Activated naive CD8-positive, alpha-beta T cell treated with anti-CD3 and anti-CD28 coated beads for 36 hours (primary cell): ENCODE measurements at regions not wholly inside any gene's neighbourhood (a gene's known extent, or its start where the extent isn't known, plus 50 kb on each side); places are given as distances from the start of the nearest gene placed in this dataset.
"Not testable (repeated sequence)": the region's sequence is repeated elsewhere in the genome, so short reads cannot be mapped to it uniquely, and the experiment has no call there.

Experiments
- DNase-seq: peaks from one replicate; pipeline ENCODE4 v3.0.0; 2021
- H3K27ac Mint-ChIP-seq: one replicate; pipeline ENCODE4 v1.8.0; 2022; ENCODE audit warnings: mild to moderate bottlenecking, moderate library complexity, mixed read lengths
- H3K27me3 Mint-ChIP-seq: one replicate; pipeline ENCODE4 v1.8.0; 2022; ENCODE audit warnings: mild to moderate bottlenecking, mixed read lengths
- H3K36me3 Mint-ChIP-seq: one replicate; pipeline ENCODE4 v1.8.0; 2021; ENCODE audit warnings: mild to moderate bottlenecking, mixed read lengths
- H3K4me1 Mint-ChIP-seq: one replicate; pipeline ENCODE4 v1.8.0; 2021; ENCODE audit warnings: mixed read lengths
- H3K4me3 Mint-ChIP-seq: one replicate; pipeline ENCODE4 v1.8.0; 2022; ENCODE audit warnings: mild to moderate bottlenecking, moderate library complexity, mixed read lengths
- H3K9me3 Mint-ChIP-seq: one replicate; pipeline ENCODE4 v1.8.0; 2022; ENCODE audit warnings: mixed read lengths

DNA sequence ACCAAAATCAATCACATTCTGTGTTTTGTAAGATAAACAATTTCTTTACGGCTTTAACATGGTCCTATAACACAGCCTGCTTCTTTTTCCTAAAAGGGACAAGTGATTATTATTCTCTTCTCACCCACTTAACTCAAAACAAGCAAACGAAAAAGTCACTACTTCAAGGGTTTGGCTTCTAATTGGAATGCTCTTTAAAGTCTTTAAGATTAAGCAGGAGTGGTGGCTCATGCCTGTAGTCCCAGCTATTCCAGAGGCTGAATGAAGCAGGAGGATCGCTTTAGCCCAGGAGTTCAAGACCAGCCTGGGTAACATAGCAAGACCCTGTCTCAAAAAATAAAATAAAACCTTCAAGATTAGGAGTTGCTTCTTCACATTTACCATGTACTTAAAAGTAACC is 66.6 kb upstream of the CNEP1R1 start:
- no peak for DNase-seq

DNA sequence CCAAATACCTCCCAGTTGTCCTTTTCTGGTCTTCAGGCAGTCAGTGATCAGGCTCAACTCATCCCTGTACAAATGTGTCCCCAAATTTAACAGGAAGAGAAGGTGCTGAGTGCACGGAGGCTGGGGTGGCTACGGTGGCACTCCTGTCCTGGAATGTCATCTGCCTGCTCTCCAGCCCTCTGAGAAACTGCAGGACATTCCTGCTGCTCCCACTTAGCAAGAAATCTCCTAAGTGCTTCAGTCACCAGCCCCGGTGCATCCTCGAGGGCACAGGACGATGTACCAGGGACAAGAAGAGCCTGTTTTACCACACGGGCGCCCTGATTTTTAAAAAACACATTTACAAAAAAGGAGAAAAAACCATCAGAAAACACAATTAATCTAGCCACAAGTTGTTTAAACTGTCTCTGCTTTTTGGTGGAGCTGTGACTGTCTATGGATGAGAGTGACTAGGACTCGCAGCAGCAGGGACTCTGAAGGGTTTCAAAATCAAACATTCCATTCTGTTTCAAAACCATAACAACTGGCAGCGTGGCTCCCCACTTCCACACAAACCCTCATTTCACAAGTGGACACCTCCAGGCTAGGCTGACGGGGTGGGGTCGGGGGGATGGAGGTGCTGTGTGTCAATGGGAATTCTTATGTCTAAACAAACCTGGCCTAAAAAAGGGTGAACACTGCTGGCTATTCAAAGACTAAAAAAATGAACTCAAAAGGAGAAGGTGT is 65.3 kb upstream of the CNEP1R1 start:
- no peaks in the 10 kb centered on the region for H3K9me3 Mint-ChIP-seq
- H3K4me3 Mint-ChIP-seq, result no peak overlapping the region
- peaks cover 3% of the 10 kb centered on the region for H3K4me1 Mint-ChIP-seq
- H3K27me3 Mint-ChIP-seq, result peaks cover 4% of the 10 kb centered on the region
- H3K36me3 Mint-ChIP-seq, result no peaks in the 10 kb centered on the region
- H3K27ac Mint-ChIP-seq, result no peak overlapping the region
- DNase-seq, result no peak

More for the DNA sequence above, 66.6 kb upstream of the CNEP1R1 start:
- Mint-ChIP-seq H3K27ac (no peak overlapping the region), H3K4me3 (no peak overlapping the region), H3K4me1 (peaks cover 3% of the 10 kb centered on the region), H3K9me3 (no peaks in the 10 kb centered on the region), H3K36me3 (no peaks in the 10 kb centered on the region), H3K27me3 (peaks cover 4% of the 10 kb centered on the region)

- no peaks in the 10 kb centered on the region for H3K36me3 Mint-ChIP-seq
- no peak overlapping the region for H3K27ac Mint-ChIP-seq
- no peak overlapping the region for H3K4me3 Mint-ChIP-seq
- peaks cover 3% of the 10 kb centered on the region for H3K4me1 Mint-ChIP-seq
- no peak for DNase-seq
- H3K9me3 Mint-ChIP-seq, result no peaks in the 10 kb centered on the region
- peaks cover 4% of the 10 kb centered on the region for H3K27me3 Mint-ChIP-seq
These were observed 63.9 kb upstream of the CNEP1R1 start for GRCh38 chr16:49961089-49961488.

- not testable (repeated sequence) for H3K36me3 Mint-ChIP-seq, H3K27me3 Mint-ChIP-seq, H3K4me3 Mint-ChIP-seq, H3K4me1 Mint-ChIP-seq, H3K27ac Mint-ChIP-seq, H3K9me3 Mint-ChIP-seq, DNase-seq
These were observed 62.5 kb upstream of the CNEP1R1 start for GRCh38 chr16:49962566-49962965.

DNA sequence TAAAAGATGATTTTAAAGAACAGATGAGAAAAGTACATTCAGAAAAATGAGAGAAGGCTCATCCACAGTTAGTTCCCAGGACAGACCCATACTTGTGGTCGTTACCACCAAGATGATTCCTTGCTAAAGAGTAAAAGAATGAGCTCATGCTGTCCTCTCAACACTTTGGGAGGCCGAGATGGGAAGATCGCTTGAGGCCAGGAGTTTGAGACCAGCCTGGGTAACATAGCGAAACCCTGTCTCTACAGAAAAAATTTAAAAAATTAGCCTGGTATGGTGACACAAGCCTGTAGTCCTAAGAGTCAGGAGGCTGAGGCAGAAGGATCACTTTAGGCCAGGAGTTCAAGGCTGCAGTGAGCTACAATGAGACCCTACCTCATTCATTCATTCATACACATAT is 60.7 kb upstream of the CNEP1R1 start:
- no peak for DNase-seq
- Mint-ChIP-seq H3K4me3 (no peak overlapping the region), H3K27me3 (peaks cover 19% of the 10 kb centered on the region), H3K9me3 (no peaks in the 10 kb centered on the region), H3K27ac (no peak overlapping the region), H3K4me1 (no peaks in the 10 kb centered on the region), H3K36me3 (no peaks in the 10 kb centered on the region)

DNA sequence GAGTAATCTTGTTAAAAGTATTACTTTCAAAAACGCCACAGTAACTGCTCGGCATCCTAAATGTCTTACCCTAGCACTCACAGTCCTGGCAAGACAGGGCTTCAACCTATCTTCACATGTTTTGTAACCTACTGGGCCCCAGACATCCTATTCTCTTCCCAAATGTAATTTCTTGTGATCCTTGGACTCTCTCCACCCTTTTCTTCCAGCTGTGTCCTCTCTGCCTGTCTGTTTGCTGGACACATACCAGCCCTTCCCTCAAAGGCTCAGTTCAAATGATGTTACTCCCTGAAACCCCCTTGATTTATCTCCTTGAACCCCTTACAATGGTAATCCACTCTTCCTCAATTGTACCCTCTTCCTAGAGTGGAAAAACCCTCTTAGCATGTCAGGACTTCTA is 60.1 kb upstream of the CNEP1R1 start:
- H3K27me3 Mint-ChIP-seq, result peaks cover 25% of the 10 kb centered on the region
- DNase-seq, result no peak
- no peaks in the 10 kb centered on the region for H3K9me3 Mint-ChIP-seq
- H3K4me3 Mint-ChIP-seq, result no peak overlapping the region
- no peaks in the 10 kb centered on the region for H3K36me3 Mint-ChIP-seq
- H3K4me1 Mint-ChIP-seq, result no peaks in the 10 kb centered on the region
- H3K27ac Mint-ChIP-seq, result no peak overlapping the region

DNA sequence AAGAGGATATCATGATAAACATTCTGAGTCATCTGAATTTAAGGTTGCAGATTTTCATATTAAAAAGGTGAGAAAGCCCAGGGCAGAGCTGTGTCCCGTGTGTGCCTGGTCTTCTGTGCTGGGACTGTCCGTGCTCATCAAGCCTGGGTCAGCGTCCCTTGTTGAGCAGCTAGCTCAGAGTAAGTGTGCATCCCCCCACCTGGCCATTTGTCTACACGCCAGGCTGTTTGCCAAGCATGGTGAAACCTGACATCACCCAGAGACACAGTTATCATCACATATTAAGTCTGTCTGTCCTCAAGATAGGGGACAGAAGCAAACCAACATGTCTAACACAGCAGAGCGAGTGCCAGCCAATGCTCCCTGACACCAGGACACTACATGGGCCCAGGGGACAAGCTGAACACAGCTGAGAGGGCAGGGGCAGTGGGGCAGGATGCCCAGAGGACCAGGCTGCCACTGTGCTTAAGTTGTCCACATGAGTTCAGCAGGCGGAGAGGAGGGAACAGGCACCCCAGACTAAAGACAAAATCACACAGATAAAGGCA is 57.9 kb upstream of the CNEP1R1 start:
- no peak for DNase-seq
- H3K27ac Mint-ChIP-seq, result no peak overlapping the region
- peaks cover 36% of the 10 kb centered on the region for H3K27me3 Mint-ChIP-seq
- H3K9me3 Mint-ChIP-seq, result no peaks in the 10 kb centered on the region
- H3K4me3 Mint-ChIP-seq, result no peak overlapping the region
- no peaks in the 10 kb centered on the region for H3K4me1 Mint-ChIP-seq
- H3K36me3 Mint-ChIP-seq, result no peaks in the 10 kb centered on the region

DNA sequence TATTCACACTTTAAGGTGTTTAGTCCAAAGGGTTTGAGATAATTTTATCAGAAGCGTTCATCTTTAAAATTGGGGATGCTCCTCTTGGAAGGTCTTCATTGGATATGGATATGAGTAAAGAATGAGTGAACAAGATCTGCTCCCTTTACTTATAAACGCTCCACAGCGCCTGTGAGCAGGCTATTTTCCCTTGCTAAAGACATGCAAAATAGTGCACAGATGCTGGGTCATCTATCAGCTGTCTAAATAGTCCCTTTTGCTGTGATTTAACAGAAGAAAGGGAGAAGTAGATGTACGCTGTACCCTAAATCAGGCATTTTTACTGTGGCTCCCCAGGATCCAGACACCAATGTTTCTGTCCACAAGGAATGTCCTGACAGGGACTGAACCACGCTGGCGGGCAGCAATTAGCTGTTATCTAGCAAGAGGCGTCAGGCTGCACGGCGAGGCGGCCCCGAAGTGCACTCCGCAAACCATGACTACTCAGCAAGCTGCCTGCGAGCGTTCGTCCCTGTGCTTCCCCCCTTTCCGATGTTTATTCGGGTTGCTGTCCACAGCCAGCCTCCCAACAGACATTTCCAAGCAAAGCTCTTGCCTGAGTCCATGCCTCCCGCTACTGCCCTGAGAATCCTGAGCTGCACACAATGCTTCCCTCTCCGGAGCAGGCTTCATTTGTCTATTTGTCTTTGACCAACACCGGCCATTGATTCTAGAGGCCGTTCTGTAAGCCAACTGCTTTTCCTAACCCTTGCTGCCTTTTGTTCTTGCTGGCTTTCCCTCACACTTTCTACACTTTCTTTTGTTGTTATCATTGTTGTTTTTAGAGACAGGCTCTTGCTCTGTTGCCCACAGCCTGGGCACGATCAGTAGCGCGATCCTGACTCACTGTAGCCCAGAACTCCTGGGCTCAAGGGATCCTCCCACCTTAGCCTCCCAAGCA is 55.7 kb upstream of the CNEP1R1 start:
- no peak overlapping the region for H3K4me3 Mint-ChIP-seq
- H3K4me1 Mint-ChIP-seq, result no peaks in the 10 kb centered on the region
- peaks cover 36% of the 10 kb centered on the region for H3K27me3 Mint-ChIP-seq
- no peaks in the 10 kb centered on the region for H3K36me3 Mint-ChIP-seq
- no peaks in the 10 kb centered on the region for H3K9me3 Mint-ChIP-seq
- no peak for DNase-seq
- H3K27ac Mint-ChIP-seq, result no peak overlapping the region

DNA sequence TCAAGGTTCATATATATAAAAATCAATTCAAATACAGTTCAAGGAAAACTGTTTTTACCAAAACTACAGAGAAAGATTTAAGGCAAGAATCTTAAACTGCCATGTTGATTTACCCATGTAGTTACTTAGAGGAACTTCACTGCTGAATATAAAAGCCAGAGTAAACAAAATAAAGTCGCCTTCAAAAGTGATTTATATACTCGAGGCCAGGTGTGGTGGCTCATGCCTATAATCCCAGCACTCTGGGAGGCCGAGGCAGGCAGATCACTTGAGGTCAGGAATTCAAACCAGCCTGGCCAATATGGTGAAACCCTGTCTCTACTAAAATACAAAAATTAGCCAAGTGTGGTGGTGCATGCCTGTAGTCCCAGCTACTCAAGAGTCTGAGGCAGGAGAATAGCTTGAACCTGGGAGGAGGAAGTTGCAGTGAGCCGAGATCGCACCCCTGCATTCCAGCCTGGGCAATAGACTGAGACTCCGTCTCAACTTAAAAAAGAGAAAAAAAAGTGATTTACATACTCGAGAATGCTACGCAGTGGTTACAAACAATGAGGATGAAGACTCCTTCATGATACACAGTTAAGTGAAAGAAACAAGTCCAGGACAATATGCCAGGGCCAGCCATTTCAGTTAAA is 54.1 kb upstream of the CNEP1R1 start:
- H3K36me3 Mint-ChIP-seq, result no peaks in the 10 kb centered on the region
- H3K27me3 Mint-ChIP-seq, result peaks cover 36% of the 10 kb centered on the region
- H3K9me3 Mint-ChIP-seq, result no peaks in the 10 kb centered on the region
- no peak overlapping the region for H3K4me3 Mint-ChIP-seq
- no peak overlapping the region for H3K27ac Mint-ChIP-seq
- H3K4me1 Mint-ChIP-seq, result no peaks in the 10 kb centered on the region
- no peak for DNase-seq

DNA sequence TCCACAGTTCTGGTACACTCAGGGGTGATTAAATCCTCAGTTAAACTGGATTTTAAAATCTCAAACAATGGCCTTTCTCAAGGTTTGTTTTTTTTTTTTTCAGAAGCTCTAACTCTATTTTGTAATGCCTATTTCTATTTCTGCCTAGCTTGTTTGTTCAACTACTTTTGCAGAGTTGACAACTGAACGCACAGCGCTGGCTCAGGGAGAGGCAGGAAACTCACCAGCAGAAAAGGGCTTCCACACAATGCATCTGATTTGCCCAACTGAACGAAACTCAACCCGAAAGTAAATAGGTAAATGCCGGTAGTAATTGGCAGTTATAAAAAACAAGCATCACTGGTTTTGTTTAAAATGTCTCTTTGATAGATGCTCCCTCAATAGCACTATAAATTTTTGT is 52.7 kb upstream of the CNEP1R1 start:
- Mint-ChIP-seq H3K4me3 (no peak overlapping the region), H3K4me1 (no peaks in the 10 kb centered on the region), H3K9me3 (no peaks in the 10 kb centered on the region), H3K36me3 (no peaks in the 10 kb centered on the region), H3K27me3 (peaks cover 32% of the 10 kb centered on the region), H3K27ac (no peak overlapping the region)
- DNase-seq, result no peak

DNA sequence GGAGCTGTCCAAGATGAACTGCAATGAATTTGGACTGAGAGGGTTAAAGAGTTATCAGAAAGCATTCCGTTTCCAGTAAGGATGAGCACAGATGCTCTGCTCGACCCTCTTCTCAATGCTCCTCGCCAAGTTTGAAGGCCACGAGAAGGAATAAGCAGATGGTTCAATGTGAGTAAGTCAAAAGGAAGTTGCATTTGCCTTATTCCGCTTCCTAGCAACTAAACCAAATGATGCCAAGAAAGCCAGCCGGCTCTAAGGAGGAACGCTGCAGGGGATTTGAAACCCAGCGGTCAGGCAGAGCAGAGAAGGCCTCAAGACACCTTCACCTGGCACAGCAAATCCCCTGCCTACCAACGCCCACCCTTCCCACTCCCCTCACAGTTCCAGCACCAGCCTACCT is 52.1 kb upstream of the CNEP1R1 start:
- Mint-ChIP-seq H3K4me1 (no peaks in the 10 kb centered on the region), H3K27ac (no peak overlapping the region), H3K27me3 (peaks cover 25% of the 10 kb centered on the region), H3K9me3 (no peaks in the 10 kb centered on the region), H3K36me3 (no peaks in the 10 kb centered on the region), H3K4me3 (no peak overlapping the region)
- DNase-seq, result no peak
